HG03025 (cell line): ENCODE measurements at regions not wholly inside any gene's neighbourhood (a gene's known extent, or its start where the extent isn't known, plus 50 kb on each side); places are given as distances from the start of the nearest gene placed in this dataset.

Source experiments
- ATAC-seq: cut with Tn5 transposase; IDR thresholded peaks from one replicate; pipeline ENCODE4 v1.9.1; 2021; ENCODE audit warnings: mild to moderate bottlenecking, moderate library complexity; ENCODE audit not compliant: unreplicated experiment, low FRiP score

GRCh38 chr4:108529984-108530905, 90.1 kb upstream of the RPL34 start:
- ATAC-seq: no peak

- no peak for ATAC-seq
These were observed 91.3 kb upstream of the RPL34 start for GRCh38 chr4:108529102-108529501.

GRCh38 chr4:108527723-108528122, 92.7 kb upstream of the RPL34 start:
- no peak for ATAC-seq

- no peak for ATAC-seq
These were observed 99.6 kb upstream of the RPL34 start for GRCh38 chr4:108520807-108521206.

GRCh38 chr4:108519911-108520601, 100.3 kb upstream of the RPL34 start:
- ATAC-seq: no peak

- ATAC-seq: no peak
These were observed 101.1 kb upstream of the RPL34 start for GRCh38 chr4:108519208-108519833.

- no peak for ATAC-seq
These were observed 107.5 kb upstream of the RPL34 start for GRCh38 chr4:108512615-108513505.

GRCh38 chr4:108511618-108512017, 108.8 kb upstream of the RPL34 start:
- no peak for ATAC-seq

GRCh38 chr4:108502356-108502755, 118.0 kb upstream of the RPL34 start:
- no peak for ATAC-seq

GRCh38 chr4:108498925-108499324, 121.5 kb upstream of the RPL34 start:
- no peak for ATAC-seq

- no peak for ATAC-seq
These were observed 126.8 kb upstream of the RPL34 start for GRCh38 chr4:108493596-108493931.

GRCh38 chr4:108492816-108493595, 127.4 kb upstream of the RPL34 start:
- no peak for ATAC-seq

- no peak for ATAC-seq
These were observed 131.5 kb upstream of the RPL34 start for GRCh38 chr4:108488865-108489264.

GRCh38 chr4:108486046-108486445, 134.3 kb upstream of the RPL34 start:
- no peak for ATAC-seq

- ATAC-seq: no peak
These were observed 136.2 kb upstream of the RPL34 start for GRCh38 chr4:108484187-108484586.

- no peak for ATAC-seq
These were observed 136.7 kb upstream of the RPL34 start for GRCh38 chr4:108483650-108484049.

- no peak for ATAC-seq
These were observed 137.3 kb upstream of the RPL34 start for GRCh38 chr4:108483079-108483478.

GRCh38 chr4:108480881-108481280, 139.5 kb upstream of the RPL34 start:
- no peak for ATAC-seq

- ATAC-seq: no peak
These were observed 142.8 kb upstream of the RPL34 start for GRCh38 chr4:108477527-108478108.
